ENCODE measurements at regions not wholly inside any gene's neighbourhood (a gene's known extent, or its start where the extent isn't known, plus 50 kb on each side); places are given as distances from the start of the nearest gene placed in this dataset.

DNA sequence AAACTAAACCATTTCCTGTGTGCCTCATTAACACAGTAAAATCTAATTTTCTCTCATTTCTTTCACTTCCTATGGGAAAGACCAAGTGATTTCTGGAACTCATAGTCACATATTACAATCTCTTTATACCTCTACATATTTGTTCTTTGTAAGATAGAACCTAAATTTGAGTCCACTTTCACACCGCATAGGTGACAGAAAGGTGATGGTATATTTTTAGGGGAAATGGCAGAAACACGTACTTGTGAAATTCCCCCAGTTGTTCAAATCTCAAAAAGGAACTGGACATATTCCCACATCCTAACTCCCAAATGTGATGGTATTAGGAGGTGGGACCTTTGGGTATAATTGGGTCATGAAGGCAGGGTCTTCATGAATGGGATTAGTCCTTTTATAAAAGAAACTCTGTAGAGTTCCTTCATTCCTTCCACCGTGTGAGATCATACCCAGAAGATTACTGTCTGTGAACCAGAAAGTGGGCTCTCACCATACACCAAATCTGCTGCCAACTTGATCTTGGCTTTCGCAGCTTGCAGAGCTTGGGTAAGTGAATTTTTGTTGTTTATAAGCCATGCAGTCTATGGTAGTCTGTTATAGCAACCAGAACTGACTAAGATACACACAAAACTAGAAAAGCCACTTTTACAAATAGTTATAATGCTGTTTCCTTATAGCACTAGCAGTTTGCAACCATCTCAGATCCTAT is 542.1 kb downstream of the DSC3 start (continued):
- TF ChIP-seq, protein P1, sequence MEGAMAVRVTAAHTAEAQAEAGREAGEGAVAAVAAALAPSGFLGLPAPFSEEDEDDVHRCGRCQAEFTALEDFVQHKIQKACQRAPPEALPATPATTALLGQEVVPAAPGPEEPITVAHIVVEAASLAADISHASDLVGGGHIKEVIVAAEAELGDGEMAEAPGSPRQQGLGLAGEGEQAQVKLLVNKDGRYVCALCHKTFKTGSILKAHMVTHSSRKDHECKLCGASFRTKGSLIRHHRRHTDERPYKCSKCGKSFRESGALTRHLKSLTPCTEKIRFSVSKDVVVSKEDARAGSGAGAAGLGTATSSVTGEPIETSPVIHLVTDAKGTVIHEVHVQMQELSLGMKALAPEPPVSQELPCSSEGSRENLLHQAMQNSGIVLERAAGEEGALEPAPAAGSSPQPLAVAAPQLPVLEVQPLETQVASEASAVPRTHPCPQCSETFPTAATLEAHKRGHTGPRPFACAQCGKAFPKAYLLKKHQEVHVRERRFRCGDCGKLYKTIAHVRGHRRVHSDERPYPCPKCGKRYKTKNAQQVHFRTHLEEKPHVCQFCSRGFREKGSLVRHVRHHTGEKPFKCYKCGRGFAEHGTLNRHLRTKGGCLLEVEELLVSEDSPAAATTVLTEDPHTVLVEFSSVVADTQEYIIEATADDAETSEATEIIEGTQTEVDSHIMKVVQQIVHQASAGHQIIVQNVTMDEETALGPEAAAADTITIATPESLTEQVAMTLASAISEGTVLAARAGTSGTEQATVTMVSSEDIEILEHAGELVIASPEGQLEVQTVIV (IDR thresholded peaks at IDR 0.05; ENCODE audit: borderline replicate concordance, partially characterized antibody) = no peak
- TF ChIP-seq NR2C2 (IDR thresholded peaks at IDR 0.05; ENCODE audit: borderline replicate concordance, control insufficient read depth, insufficient read length, low read depth) = no peak
- no peak for TF ChIP-seq WRNIP1 (IDR thresholded peaks at IDR 0.05; ENCODE audit: borderline replicate concordance, low read depth, low read length)
- no peak for TF ChIP-seq SREBF1 (IDR thresholded peaks at IDR 0.05; ENCODE audit: low read length)
- TF ChIP-seq SUPT20H (IDR thresholded peaks at IDR 0.05; ENCODE audit: borderline replicate concordance, control insufficient read depth, low read depth, low read length) = no peak
- no peak for TF ChIP-seq KLF5 (IDR thresholded peaks at IDR 0.05; ENCODE audit: partially characterized antibody)
- TF ChIP-seq, protein P2, sequence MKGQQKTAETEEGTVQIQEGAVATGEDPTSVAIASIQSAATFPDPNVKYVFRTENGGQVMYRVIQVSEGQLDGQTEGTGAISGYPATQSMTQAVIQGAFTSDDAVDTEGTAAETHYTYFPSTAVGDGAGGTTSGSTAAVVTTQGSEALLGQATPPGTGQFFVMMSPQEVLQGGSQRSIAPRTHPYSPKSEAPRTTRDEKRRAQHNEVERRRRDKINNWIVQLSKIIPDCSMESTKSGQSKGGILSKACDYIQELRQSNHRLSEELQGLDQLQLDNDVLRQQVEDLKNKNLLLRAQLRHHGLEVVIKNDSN (IDR thresholded peaks at IDR 0.05; ENCODE audit: borderline replicate concordance, extremely low read length, insufficient read depth, low read depth, low read length) = no peak
- TF ChIP-seq, protein P3, sequence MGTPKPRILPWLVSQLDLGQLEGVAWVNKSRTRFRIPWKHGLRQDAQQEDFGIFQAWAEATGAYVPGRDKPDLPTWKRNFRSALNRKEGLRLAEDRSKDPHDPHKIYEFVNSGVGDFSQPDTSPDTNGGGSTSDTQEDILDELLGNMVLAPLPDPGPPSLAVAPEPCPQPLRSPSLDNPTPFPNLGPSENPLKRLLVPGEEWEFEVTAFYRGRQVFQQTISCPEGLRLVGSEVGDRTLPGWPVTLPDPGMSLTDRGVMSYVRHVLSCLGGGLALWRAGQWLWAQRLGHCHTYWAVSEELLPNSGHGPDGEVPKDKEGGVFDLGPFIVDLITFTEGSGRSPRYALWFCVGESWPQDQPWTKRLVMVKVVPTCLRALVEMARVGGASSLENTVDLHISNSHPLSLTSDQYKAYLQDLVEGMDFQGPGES (IDR thresholded peaks at IDR 0.05) = no peak
- no peak for TF ChIP-seq PAX8 (IDR thresholded peaks at IDR 0.05)
- no peak for TF ChIP-seq RELA (IDR thresholded peaks at IDR 0.05; ENCODE audit: borderline replicate concordance, partially characterized antibody)
- TF ChIP-seq DPF2 (IDR thresholded peaks at IDR 0.05) = peak; percentile 80
- TF ChIP-seq IKZF2 (IDR thresholded peaks at IDR 0.05) = peak; percentile 84 to 88; a peak in 3 of 4 replicates
- TF ChIP-seq ZNF24 (IDR thresholded peaks at IDR 0.05) = no peak
- TF ChIP-seq SPI1 (IDR thresholded peaks at IDR 0.05; ENCODE audit: borderline replicate concordance, insufficient read depth, low read depth, low read length) = no peak
- TF ChIP-seq, protein P4, sequence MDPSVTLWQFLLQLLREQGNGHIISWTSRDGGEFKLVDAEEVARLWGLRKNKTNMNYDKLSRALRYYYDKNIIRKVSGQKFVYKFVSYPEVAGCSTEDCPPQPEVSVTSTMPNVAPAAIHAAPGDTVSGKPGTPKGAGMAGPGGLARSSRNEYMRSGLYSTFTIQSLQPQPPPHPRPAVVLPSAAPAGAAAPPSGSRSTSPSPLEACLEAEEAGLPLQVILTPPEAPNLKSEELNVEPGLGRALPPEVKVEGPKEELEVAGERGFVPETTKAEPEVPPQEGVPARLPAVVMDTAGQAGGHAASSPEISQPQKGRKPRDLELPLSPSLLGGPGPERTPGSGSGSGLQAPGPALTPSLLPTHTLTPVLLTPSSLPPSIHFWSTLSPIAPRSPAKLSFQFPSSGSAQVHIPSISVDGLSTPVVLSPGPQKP (IDR thresholded peaks at IDR 0.05; ENCODE audit: low read depth, low read length) = no peak
- TF ChIP-seq HDGF (IDR thresholded peaks at IDR 0.05) = no peak
- no peak for TF ChIP-seq NFYA (IDR thresholded peaks at IDR 0.05; ENCODE audit: borderline replicate concordance, low read depth, low read length)
- no peak for TF ChIP-seq POU2F2 (IDR thresholded peaks at IDR 0.05; ENCODE audit: borderline replicate concordance, low read depth, low read length)
- TF ChIP-seq, protein P5, sequence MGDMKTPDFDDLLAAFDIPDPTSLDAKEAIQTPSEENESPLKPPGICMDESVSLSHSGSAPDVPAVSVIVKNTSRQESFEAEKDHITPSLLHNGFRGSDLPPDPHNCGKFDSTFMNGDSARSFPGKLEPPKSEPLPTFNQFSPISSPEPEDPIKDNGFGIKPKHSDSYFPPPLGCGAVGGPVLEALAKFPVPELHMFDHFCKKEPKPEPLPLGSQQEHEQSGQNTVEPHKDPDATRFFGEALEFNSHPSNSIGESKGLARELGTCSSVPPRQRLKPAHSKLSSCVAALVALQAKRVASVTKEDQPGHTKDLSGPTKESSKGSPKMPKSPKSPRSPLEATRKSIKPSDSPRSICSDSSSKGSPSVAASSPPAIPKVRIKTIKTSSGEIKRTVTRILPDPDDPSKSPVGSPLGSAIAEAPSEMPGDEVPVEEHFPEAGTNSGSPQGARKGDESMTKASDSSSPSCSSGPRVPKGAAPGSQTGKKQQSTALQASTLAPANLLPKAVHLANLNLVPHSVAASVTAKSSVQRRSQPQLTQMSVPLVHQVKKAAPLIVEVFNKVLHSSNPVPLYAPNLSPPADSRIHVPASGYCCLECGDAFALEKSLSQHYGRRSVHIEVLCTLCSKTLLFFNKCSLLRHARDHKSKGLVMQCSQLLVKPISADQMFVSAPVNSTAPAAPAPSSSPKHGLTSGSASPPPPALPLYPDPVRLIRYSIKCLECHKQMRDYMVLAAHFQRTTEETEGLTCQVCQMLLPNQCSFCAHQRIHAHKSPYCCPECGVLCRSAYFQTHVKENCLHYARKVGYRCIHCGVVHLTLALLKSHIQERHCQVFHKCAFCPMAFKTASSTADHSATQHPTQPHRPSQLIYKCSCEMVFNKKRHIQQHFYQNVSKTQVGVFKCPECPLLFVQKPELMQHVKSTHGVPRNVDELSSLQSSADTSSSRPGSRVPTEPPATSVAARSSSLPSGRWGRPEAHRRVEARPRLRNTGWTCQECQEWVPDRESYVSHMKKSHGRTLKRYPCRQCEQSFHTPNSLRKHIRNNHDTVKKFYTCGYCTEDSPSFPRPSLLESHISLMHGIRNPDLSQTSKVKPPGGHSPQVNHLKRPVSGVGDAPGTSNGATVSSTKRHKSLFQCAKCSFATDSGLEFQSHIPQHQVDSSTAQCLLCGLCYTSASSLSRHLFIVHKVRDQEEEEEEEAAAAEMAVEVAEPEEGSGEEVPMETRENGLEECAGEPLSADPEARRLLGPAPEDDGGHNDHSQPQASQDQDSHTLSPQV (IDR thresholded peaks at IDR 0.05) = no peak
- no peak for TF ChIP-seq FOXM1 (IDR thresholded peaks at IDR 0.05; ENCODE audit: low read depth, low read length)
